Thymus (tissue), 11 donors: ENCODE measurements at regions not wholly inside any gene's neighbourhood (a gene's known extent, or its start where the extent isn't known, plus 50 kb on each side); places are given as distances from the start of the nearest gene placed in this dataset.

ENCODE experiments used
- DNase-seq, 9 donors: peaks; one replicate each; pipeline ENCODE4 v3.0.0-alpha.2; 2013; ENCODE audit warnings: low spot score in 9 of 9, low read depth in 6 of 9, missing footprints in 1 of 9
- H3K27ac ChIP-seq, 2 donors: one replicate each; pipeline ENCODE4 v1.5.1; 2013; ENCODE audit warnings: control low read depth in 1 of 2, low read depth in 1 of 2, low read length in 1 of 2, mild to moderate bottlenecking in 1 of 2, moderate library complexity in 1 of 2
- H3K27me3 ChIP-seq, 2 donors: one replicate each; pipeline ENCODE4 v1.5.1; 2013; ENCODE audit warnings: low read length in 1 of 2; ENCODE audit not compliant: control insufficient read depth in 2 of 2, insufficient read depth in 1 of 2
- H3K36me3 ChIP-seq, 2 donors: one replicate each; pipeline ENCODE4 v1.5.1; 2013; ENCODE audit warnings: low read length in 1 of 2, mild to moderate bottlenecking in 1 of 2, moderate library complexity in 1 of 2; ENCODE audit not compliant: control insufficient read depth in 2 of 2, insufficient read depth in 2 of 2
- H3K4me1 ChIP-seq, 2 donors: one replicate each; pipeline ENCODE4 v1.5.1; 2013; ENCODE audit warnings: low read length in 2 of 2; ENCODE audit not compliant: control insufficient read depth in 2 of 2, insufficient read depth in 2 of 2
- H3K4me3 ChIP-seq, 2 donors: one replicate each; pipeline ENCODE4 v1.5.1; 2013; ENCODE audit warnings: low read length in 2 of 2, control low read depth in 1 of 2, mild to moderate bottlenecking in 1 of 2
- H3K9me3 ChIP-seq, 2 donors: one replicate each; pipeline ENCODE4 v1.5.1; 2013; ENCODE audit warnings: low read length in 1 of 2, mild to moderate bottlenecking in 1 of 2; ENCODE audit not compliant: control insufficient read depth in 2 of 2, insufficient read depth in 1 of 2
- WGBS: extraction: QIAGEN DNeasy Blood & Tissue Kit; methylation state at CpG from one replicate; pipeline ENCODE4 v1.1.7; 2013; 5-methylcytosine and 5-hydroxymethylcytosine counted together
- donor health status: healthy.

GRCh38 chr7:1378610-1379601, 80.4 kb downstream of the MICALL2 start:
- H3K36me3 ChIP-seq: no peaks in the 10 kb centered on the region
- no peak for DNase-seq
- H3K4me1 ChIP-seq: no peaks in the 10 kb centered on the region
- peaks cover 2 to 31% of the 10 kb centered on the region in 2 donors for H3K27me3 ChIP-seq
- no peak overlapping the region for H3K27ac ChIP-seq
- no peak overlapping the region for H3K4me3 ChIP-seq
- 97% methylated on average over 3 of the region's 3 CpGs for WGBS
- no peaks in the 10 kb centered on the region for H3K9me3 ChIP-seq

GRCh38 chr7:1380231-1380815, 78.9 kb downstream of the MICALL2 start:
- DNase-seq: no peak
- 84% methylated on average over 15 of the region's 15 CpGs for WGBS
- H3K36me3 ChIP-seq: no peaks in the 10 kb centered on the region
- peaks cover 2 to 39% of the 10 kb centered on the region in 2 donors for H3K27me3 ChIP-seq
- H3K4me1 ChIP-seq: no peaks in the 10 kb centered on the region
- no peaks in the 10 kb centered on the region for H3K9me3 ChIP-seq
- H3K27ac ChIP-seq: no peak overlapping the region
- no peak overlapping the region for H3K4me3 ChIP-seq

- H3K27ac ChIP-seq: no peak overlapping the region
- no peak for DNase-seq
- no peaks in the 10 kb centered on the region for H3K9me3 ChIP-seq
- H3K4me1 ChIP-seq: no peaks in the 10 kb centered on the region
- WGBS: 82% methylated on average over 18 of the region's 18 CpGs
- no peaks in the 10 kb centered on the region for H3K36me3 ChIP-seq
- H3K27me3 ChIP-seq: peaks cover 2 to 46% of the 10 kb centered on the region in 2 donors
- no peak overlapping the region for H3K4me3 ChIP-seq
Measured at GRCh38 chr7:1380821-1381580, 78.3 kb downstream of the MICALL2 start.

- 78% methylated on average over 29 of the region's 29 CpGs for WGBS
- H3K36me3 ChIP-seq: no peaks in the 10 kb centered on the region
- peaks cover 6 to 52% of the 10 kb centered on the region in 2 donors for H3K27me3 ChIP-seq
- H3K9me3 ChIP-seq: no peaks in the 10 kb centered on the region
- no peaks in the 10 kb centered on the region for H3K4me1 ChIP-seq
- H3K27ac ChIP-seq: no peak overlapping the region
- DNase-seq: no peak
- H3K4me3 ChIP-seq: no peak overlapping the region
Measured at GRCh38 chr7:1382553-1383397, 76.5 kb downstream of the MICALL2 start.

- Histone ChIP-seq H3K4me1 (no peaks in the 10 kb centered on the region), H3K4me3 (no peak overlapping the region), H3K36me3 (no peaks in the 10 kb centered on the region), H3K27me3 (peaks cover 6 to 60% of the 10 kb centered on the region in 2 donors), H3K27ac (no peak overlapping the region), H3K9me3 (no peaks in the 10 kb centered on the region)
- 88% methylated on average over 30 of the region's 30 CpGs for WGBS
- DNase-seq: no peak
Measured at GRCh38 chr7:1383398-1384112, 75.7 kb downstream of the MICALL2 start.

GRCh38 chr7:1384113-1384415, 75.2 kb downstream of the MICALL2 start:
- 91% methylated on average over 21 of the region's 21 CpGs for WGBS
- Histone ChIP-seq H3K4me1 (no peaks in the 10 kb centered on the region), H3K9me3 (no peaks in the 10 kb centered on the region), H3K27ac (no peak overlapping the region), H3K4me3 (no peak overlapping the region), H3K27me3 (peaks cover 6 to 65% of the 10 kb centered on the region in 2 donors), H3K36me3 (no peaks in the 10 kb centered on the region)
- DNase-seq: no peak
